GM23338 (cell line): ENCODE measurements at regions not wholly inside any gene's neighbourhood (a gene's known extent, or its start where the extent isn't known, plus 50 kb on each side); places are given as distances from the start of the nearest gene placed in this dataset.

Experiments used
- ATAC-seq: fragments of 200-7000 bp; cut with Tn5 transposase; 3 replicates; pipeline ENCODE4 v1.9.1; 2020
- DNase-seq: peaks from one replicate; pipeline ENCODE4 v3.0.0-alpha.2; 2015; ENCODE audit warnings: low spot score
- H2AFZ ChIP-seq: fragments of 200-600 bp; sonication (generic); 2 replicates; pipeline ENCODE4 v1.8.0; 2016; ENCODE audit warnings: antibody characterized with exemption, mild to moderate bottlenecking, moderate library complexity
- H3F3A ChIP-seq: fragments of 200-600 bp; sonication (generic); replicated peaks from 2 replicates; pipeline ENCODE4 v1.8.0; 2017; ENCODE audit warnings: antibody characterized with exemption, mixed run types, low read depth
- H3K27ac ChIP-seq: fragments of 200-600 bp; sonication (generic); 2 replicates; pipeline ENCODE4 v1.6.1; 2016; ENCODE audit warnings: low read depth
- H3K27me3 ChIP-seq: fragments of 200-600 bp; sonication (generic); 2 replicates; pipeline ENCODE4 v1.8.0; 2016; ENCODE audit warnings: mild to moderate bottlenecking, mixed run types, moderate library complexity; ENCODE audit not compliant: insufficient read depth
- H3K36me3 ChIP-seq: fragments of 200-600 bp; sonication (generic); 2 replicates; pipeline ENCODE4 v1.8.0; 2016; ENCODE audit warnings: mild to moderate bottlenecking; ENCODE audit not compliant: insufficient read depth
- H3K4me1 ChIP-seq: fragments of 200-600 bp; sonication (generic); 2 replicates; pipeline ENCODE4 v1.8.0; 2016; ENCODE audit warnings: mild to moderate bottlenecking, moderate library complexity; ENCODE audit not compliant: insufficient read depth
- H3K4me2 ChIP-seq: fragments of 200-600 bp; sonication (generic); 2 replicates; pipeline ENCODE4 v1.7.1; 2017; ENCODE audit warnings: mixed run types
- H3K4me3 ChIP-seq: fragments of 200-600 bp; sonication (generic); 2 replicates; pipeline ENCODE4 v1.6.1; 2016; ENCODE audit warnings: mixed run types
- H3K79me2 ChIP-seq: fragments of 200-600 bp; sonication (generic); replicated peaks from 2 replicates; pipeline ENCODE4 v1.8.0; 2017; ENCODE audit warnings: mild to moderate bottlenecking; ENCODE audit not compliant: insufficient read depth
- H3K9me2 ChIP-seq: fragments of 200-600 bp; sonication (generic); 2 replicates; pipeline ENCODE4 v1.8.0; 2017; ENCODE audit not compliant: insufficient read depth
- H4K20me1 ChIP-seq: fragments of 200-600 bp; sonication (generic); replicated peaks from 2 replicates; pipeline ENCODE4 v1.8.0; 2017; ENCODE audit warnings: mild to moderate bottlenecking; ENCODE audit not compliant: insufficient read depth
- H3K27ac Mint-ChIP-seq: 2 replicates; pipeline ENCODE4 v1.8.0; 2020; ENCODE audit warnings: inconsistent platforms, mild to moderate bottlenecking, moderate library complexity, mixed read lengths
- H3K27me3 Mint-ChIP-seq: 3 replicates; pipeline ENCODE4 v1.8.0; 2022; ENCODE audit warnings: low read depth, mild to moderate bottlenecking, moderate library complexity, mixed read lengths, inconsistent platforms; ENCODE audit not compliant: insufficient read depth, poor library complexity
- H3K36me3 Mint-ChIP-seq: 3 replicates; pipeline ENCODE4 v1.8.0; 2021; ENCODE audit warnings: low read depth, mild to moderate bottlenecking, inconsistent platforms, moderate library complexity, mixed read lengths
- H3K4me1 Mint-ChIP-seq: 3 replicates; pipeline ENCODE4 v1.8.0; 2020; ENCODE audit warnings: mild to moderate bottlenecking, inconsistent platforms, mixed read lengths
- H3K4me3 Mint-ChIP-seq: 3 replicates; pipeline ENCODE4 v1.8.0; 2021; ENCODE audit warnings: moderate library complexity, mild to moderate bottlenecking, inconsistent platforms, mixed read lengths
- H3K9me3 Mint-ChIP-seq: 3 replicates; pipeline ENCODE4 v1.8.0; 2020; ENCODE audit warnings: moderate library complexity, mild to moderate bottlenecking, inconsistent platforms, mixed read lengths
- CREB1 ChIP-seq: fragments of 250-450 bp; sonication (Bioruptor Pico); IDR thresholded peaks from 2 replicates; pipeline ENCODE4 v1.5.0; 2020; ENCODE audit warnings: low read depth, mild to moderate bottlenecking, moderate library complexity
- EZH2 ChIP-seq: fragments of 200-600 bp; sonication (generic); IDR thresholded peaks from one replicate; pipeline ENCODE4 v1.8.0; 2017; ENCODE audit warnings: antibody characterized with exemption, mild to moderate bottlenecking, low read depth; ENCODE audit not compliant: unreplicated experiment
- EZH2phosphoT487 ChIP-seq: fragments of 200-600 bp; sonication (generic); IDR thresholded peaks from one replicate; pipeline ENCODE4 v1.8.1; 2018; ENCODE audit warnings: antibody characterized with exemption; ENCODE audit not compliant: unreplicated experiment
- JUNB ChIP-seq: IDR thresholded peaks from one replicate; pipeline ENCODE4 v1.6.1; 2016; ENCODE audit warnings: antibody characterized with exemption; ENCODE audit not compliant: unreplicated experiment
- POLR2AphosphoS5 ChIP-seq: IDR thresholded peaks from 2 replicates; pipeline ENCODE4 v1.6.1; 2016; ENCODE audit warnings: antibody characterized with exemption, low read depth
- STAT1 ChIP-seq: IDR thresholded peaks from one replicate; pipeline ENCODE4 v1.6.1; 2016; ENCODE audit warnings: antibody characterized with exemption; ENCODE audit not compliant: unreplicated experiment
- ZNF114 ChIP-seq: fragments of 250-450 bp; sonication (Bioruptor Pico); IDR thresholded peaks from 2 replicates; pipeline ENCODE4 v1.5.0; 2020; ENCODE audit warnings: mild to moderate bottlenecking, moderate library complexity
- ZNF331 ChIP-seq: fragments of 250-450 bp; sonication (Bioruptor Pico); IDR thresholded peaks from 2 replicates; pipeline ENCODE4 v1.5.0; 2020; ENCODE audit warnings: low read depth, mild to moderate bottlenecking, moderate library complexity
- TF ChIP-seq, protein P1 (sequence below): IDR thresholded peaks from one replicate; pipeline ENCODE4 v1.6.1; 2018; ENCODE audit warnings: antibody characterized with exemption; ENCODE audit not compliant: unreplicated experiment
- TF ChIP-seq, protein P2 (sequence below): IDR thresholded peaks from 2 replicates; pipeline ENCODE4 v1.6.1; 2016; ENCODE audit warnings: antibody characterized with exemption
- TF ChIP-seq, protein P3 (sequence below), 2 experiments: fragments of 200-600 bp in 1 of 2; sonication (generic) in 1 of 2; conservative IDR thresholded peaks; 2 replicates each; pipeline versions ENCODE4 v1.5.1 to v1.6.1; 2016 to 2017; ENCODE audit warnings: antibody characterized with exemption in 2 of 2, low read depth in 2 of 2, mild to moderate bottlenecking in 2 of 2, moderate library complexity in 1 of 2

DNA sequence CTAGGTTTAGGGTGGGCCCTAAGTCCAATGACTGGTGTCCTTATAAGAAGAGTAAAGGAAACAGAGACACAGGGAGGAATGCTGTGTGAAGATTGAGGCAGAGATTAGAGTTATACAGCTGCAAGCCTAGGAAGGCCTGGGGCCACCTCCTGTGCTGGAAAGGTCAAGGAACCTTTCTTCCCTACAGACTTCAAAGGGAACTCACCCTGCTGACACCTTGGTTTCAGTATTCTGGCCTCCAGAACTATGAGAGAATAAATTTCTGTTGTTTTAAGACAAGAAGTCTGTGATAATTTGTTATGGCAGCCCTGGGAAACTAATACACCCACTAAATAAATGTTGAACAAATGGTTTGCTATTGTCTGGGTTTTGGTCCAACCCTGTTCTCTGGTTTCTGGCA is 102.3 kb upstream of the NEUROD1 start:
- Histone ChIP-seq H3K9me2 (0 out of 2 replicates have a peak, but pooled peaks cover 11% of the 10 kb centered on the region), H3K4me2 (no peak overlapping the region), H4K20me1 (no peaks in the 10 kb centered on the region), H3K4me3 (no peak overlapping the region), H3K36me3 (no peaks in the 10 kb centered on the region), H2AFZ (no peak overlapping the region), H3K79me2 (no peaks in the 10 kb centered on the region), H3F3A (no peaks in the 10 kb centered on the region), H3K27me3 (no peaks in the 10 kb centered on the region), H3K27ac (no peak overlapping the region), H3K4me1 (0 out of 2 replicates have a peak, but pooled peaks cover 6% of the 10 kb centered on the region)
- no peak overlapping the region for H3K27ac Mint-ChIP-seq
- no peak for TF ChIP-seq CREB1 (CRISPR knock-in tag)
- TF ChIP-seq JUNB: no peak
- TF ChIP-seq POLR2AphosphoS5: no peak
- TF ChIP-seq EZH2: no peak
- TF ChIP-seq ZNF331 (CRISPR knock-in tag): no peak
- H3K4me1 Mint-ChIP-seq: peaks cover 11% of the 10 kb centered on the region
- ATAC-seq (no peak), DNase-seq (no peak)
- no peaks in the 10 kb centered on the region for H3K36me3 Mint-ChIP-seq
- H3K27me3 Mint-ChIP-seq: peaks cover 6% of the 10 kb centered on the region
- no peaks in the 10 kb centered on the region for H3K9me3 Mint-ChIP-seq
- H3K4me3 Mint-ChIP-seq: no peak overlapping the region

DNA sequence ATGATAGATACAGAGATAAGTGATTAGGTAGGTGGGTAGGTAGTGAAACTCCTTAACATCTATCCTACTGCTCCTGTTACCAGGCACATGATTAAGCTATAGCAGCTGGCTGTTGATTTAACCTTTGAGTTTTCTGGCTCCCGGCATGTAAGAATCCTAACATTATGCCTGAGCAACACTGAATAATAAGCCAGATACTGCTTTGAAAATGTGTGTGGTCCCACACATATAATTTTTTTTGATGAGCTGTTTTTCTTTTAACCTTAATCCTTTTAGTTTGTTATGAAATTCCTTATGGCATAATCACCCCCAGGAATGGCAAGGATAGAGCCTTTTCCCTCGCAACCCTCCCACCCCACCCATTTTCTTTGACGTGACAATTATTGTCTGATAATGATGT is 104.2 kb upstream of the NEUROD1 start:
- TF ChIP-seq POLR2AphosphoS5 (no peak), EZH2phosphoT487 (no peak), ZNF331 (CRISPR knock-in tag) (no peak), STAT1 (no peak), CREB1 (CRISPR knock-in tag) (no peak), ZNF114 (CRISPR knock-in tag) (no peak), EZH2 (no peak)
- TF ChIP-seq, protein P1, sequence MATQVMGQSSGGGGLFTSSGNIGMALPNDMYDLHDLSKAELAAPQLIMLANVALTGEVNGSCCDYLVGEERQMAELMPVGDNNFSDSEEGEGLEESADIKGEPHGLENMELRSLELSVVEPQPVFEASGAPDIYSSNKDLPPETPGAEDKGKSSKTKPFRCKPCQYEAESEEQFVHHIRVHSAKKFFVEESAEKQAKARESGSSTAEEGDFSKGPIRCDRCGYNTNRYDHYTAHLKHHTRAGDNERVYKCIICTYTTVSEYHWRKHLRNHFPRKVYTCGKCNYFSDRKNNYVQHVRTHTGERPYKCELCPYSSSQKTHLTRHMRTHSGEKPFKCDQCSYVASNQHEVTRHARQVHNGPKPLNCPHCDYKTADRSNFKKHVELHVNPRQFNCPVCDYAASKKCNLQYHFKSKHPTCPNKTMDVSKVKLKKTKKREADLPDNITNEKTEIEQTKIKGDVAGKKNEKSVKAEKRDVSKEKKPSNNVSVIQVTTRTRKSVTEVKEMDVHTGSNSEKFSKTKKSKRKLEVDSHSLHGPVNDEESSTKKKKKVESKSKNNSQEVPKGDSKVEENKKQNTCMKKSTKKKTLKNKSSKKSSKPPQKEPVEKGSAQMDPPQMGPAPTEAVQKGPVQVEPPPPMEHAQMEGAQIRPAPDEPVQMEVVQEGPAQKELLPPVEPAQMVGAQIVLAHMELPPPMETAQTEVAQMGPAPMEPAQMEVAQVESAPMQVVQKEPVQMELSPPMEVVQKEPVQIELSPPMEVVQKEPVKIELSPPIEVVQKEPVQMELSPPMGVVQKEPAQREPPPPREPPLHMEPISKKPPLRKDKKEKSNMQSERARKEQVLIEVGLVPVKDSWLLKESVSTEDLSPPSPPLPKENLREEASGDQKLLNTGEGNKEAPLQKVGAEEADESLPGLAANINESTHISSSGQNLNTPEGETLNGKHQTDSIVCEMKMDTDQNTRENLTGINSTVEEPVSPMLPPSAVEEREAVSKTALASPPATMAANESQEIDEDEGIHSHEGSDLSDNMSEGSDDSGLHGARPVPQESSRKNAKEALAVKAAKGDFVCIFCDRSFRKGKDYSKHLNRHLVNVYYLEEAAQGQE: no peak
- TF ChIP-seq, protein P2, sequence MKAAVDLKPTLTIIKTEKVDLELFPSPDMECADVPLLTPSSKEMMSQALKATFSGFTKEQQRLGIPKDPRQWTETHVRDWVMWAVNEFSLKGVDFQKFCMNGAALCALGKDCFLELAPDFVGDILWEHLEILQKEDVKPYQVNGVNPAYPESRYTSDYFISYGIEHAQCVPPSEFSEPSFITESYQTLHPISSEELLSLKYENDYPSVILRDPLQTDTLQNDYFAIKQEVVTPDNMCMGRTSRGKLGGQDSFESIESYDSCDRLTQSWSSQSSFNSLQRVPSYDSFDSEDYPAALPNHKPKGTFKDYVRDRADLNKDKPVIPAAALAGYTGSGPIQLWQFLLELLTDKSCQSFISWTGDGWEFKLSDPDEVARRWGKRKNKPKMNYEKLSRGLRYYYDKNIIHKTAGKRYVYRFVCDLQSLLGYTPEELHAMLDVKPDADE: no peak
- TF ChIP-seq, protein P3, sequence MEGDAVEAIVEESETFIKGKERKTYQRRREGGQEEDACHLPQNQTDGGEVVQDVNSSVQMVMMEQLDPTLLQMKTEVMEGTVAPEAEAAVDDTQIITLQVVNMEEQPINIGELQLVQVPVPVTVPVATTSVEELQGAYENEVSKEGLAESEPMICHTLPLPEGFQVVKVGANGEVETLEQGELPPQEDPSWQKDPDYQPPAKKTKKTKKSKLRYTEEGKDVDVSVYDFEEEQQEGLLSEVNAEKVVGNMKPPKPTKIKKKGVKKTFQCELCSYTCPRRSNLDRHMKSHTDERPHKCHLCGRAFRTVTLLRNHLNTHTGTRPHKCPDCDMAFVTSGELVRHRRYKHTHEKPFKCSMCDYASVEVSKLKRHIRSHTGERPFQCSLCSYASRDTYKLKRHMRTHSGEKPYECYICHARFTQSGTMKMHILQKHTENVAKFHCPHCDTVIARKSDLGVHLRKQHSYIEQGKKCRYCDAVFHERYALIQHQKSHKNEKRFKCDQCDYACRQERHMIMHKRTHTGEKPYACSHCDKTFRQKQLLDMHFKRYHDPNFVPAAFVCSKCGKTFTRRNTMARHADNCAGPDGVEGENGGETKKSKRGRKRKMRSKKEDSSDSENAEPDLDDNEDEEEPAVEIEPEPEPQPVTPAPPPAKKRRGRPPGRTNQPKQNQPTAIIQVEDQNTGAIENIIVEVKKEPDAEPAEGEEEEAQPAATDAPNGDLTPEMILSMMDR (conservative IDR thresholded peaks at IDR 0.05; ENCODE audit: low read depth in 2 of 2): no peak
- DNase-seq (no peak), ATAC-seq (no peak)
- Histone ChIP-seq H4K20me1 (no peaks in the 10 kb centered on the region), H3K9me2 (0 out of 2 replicates have a peak, but pooled peaks cover 11% of the 10 kb centered on the region), H3K27me3 (no peaks in the 10 kb centered on the region), H3K79me2 (no peaks in the 10 kb centered on the region), H3K4me3 (no peak overlapping the region), H3K4me1 (0 out of 2 replicates have a peak, but pooled peaks cover 6% of the 10 kb centered on the region), H3F3A (no peaks in the 10 kb centered on the region), H2AFZ (no peak overlapping the region), H3K27ac (no peak overlapping the region), H3K4me2 (no peak overlapping the region), H3K36me3 (no peaks in the 10 kb centered on the region)
- Mint-ChIP-seq H3K27me3 (peaks cover 6% of the 10 kb centered on the region), H3K36me3 (no peaks in the 10 kb centered on the region), H3K9me3 (no peaks in the 10 kb centered on the region), H3K4me1 (peaks cover 11% of the 10 kb centered on the region), H3K4me3 (no peak overlapping the region), H3K27ac (no peak overlapping the region)
